ENCODE measurements at regions not wholly inside any gene's neighbourhood (a gene's known extent, or its start where the extent isn't known, plus 50 kb on each side); places are given as distances from the start of the nearest gene placed in this dataset.

- H3K4me1 ChIP-seq, result peaks cover 5% of the 10 kb centered on the region
- no peaks in the 10 kb centered on the region for H3K27me3 ChIP-seq
- H3K36me3 ChIP-seq (replicated peaks in 1 of 2; ENCODE audit: insufficient read depth in 1 of 2, low read depth in 2 of 2), result no peaks in the 10 kb centered on the region
- no peaks in the 10 kb centered on the region for H3K9me3 ChIP-seq
- no peak overlapping the region for H3K27ac ChIP-seq
- TF ChIP-seq, protein P1, sequence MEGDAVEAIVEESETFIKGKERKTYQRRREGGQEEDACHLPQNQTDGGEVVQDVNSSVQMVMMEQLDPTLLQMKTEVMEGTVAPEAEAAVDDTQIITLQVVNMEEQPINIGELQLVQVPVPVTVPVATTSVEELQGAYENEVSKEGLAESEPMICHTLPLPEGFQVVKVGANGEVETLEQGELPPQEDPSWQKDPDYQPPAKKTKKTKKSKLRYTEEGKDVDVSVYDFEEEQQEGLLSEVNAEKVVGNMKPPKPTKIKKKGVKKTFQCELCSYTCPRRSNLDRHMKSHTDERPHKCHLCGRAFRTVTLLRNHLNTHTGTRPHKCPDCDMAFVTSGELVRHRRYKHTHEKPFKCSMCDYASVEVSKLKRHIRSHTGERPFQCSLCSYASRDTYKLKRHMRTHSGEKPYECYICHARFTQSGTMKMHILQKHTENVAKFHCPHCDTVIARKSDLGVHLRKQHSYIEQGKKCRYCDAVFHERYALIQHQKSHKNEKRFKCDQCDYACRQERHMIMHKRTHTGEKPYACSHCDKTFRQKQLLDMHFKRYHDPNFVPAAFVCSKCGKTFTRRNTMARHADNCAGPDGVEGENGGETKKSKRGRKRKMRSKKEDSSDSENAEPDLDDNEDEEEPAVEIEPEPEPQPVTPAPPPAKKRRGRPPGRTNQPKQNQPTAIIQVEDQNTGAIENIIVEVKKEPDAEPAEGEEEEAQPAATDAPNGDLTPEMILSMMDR (IDR thresholded peaks at IDR 0.05), result no peak
- no peak for TF ChIP-seq POLR2A (IDR thresholded peaks at IDR 0.05)
- WGBS, 2 donors, result 29 to 52% methylated on average over 18 to 21 of the region's 21 CpGs
- H3K4me3 ChIP-seq, result no peak overlapping the region
- intact Hi-C loops (cut with DNase I), result no loop called here
- DNase-seq, result peak; percentile 31 to 64 (median 52)
- peak; percentile 69 for ATAC-seq
Measured at GRCh38 chr2:60297296-60298005, 256.0 kb downstream of the BCL11A start.

DNA sequence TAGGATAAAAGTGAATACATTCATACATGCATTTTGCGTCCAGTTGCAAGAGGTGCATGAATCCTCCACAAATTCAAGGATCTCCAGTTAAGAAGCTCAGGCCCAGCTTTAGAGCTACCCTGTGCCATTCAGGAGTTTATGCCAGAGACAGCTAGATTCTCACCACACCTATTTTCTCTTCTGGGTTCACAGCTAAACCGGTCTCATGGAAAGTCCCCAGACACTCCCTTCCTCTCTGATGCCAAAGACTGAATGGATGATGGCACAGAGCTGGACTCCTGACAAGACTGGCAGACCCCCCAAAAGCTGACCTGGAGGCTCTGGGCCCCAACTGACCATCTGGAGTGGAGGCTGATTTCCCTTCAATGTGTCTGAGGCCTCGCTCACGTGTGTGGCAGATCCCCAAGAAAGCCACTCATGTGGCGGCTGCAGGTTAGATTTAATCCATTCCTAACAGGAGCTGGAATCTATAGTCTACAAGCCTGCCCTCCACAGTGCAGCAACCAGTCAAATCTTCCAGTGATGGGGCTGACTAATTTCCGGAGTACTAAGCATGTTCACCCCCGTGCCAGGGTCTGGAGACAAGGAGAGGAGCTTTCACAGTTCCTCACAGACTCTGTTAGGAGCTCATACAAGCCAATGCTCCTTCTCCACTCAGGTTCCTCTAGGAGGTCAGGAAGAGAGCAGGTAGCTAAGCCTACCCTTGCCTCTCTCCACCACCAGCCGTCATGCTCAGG, 257.1 kb downstream of the BCL11A start:
- Histone ChIP-seq H3K27ac (no peak overlapping the region), H3K36me3 (replicated peaks in 1 of 2; ENCODE audit: insufficient read depth in 1 of 2, low read depth in 2 of 2) (no peaks in the 10 kb centered on the region), H3K4me1 (peaks cover 5% of the 10 kb centered on the region), H3K4me3 (no peak overlapping the region), H3K9me3 (no peaks in the 10 kb centered on the region), H3K27me3 (no peaks in the 10 kb centered on the region)
- intact Hi-C loops (cut with DNase I), result no loop called here
- WGBS, 2 donors, result 90 to 91% methylated on average over 6 to 8 of the region's 8 CpGs
- no peak for TF ChIP-seq POLR2A (IDR thresholded peaks at IDR 0.05)
- TF ChIP-seq, protein P1 (IDR thresholded peaks at IDR 0.05), result no peak
- no peak for ATAC-seq
- no peak for DNase-seq

DNA sequence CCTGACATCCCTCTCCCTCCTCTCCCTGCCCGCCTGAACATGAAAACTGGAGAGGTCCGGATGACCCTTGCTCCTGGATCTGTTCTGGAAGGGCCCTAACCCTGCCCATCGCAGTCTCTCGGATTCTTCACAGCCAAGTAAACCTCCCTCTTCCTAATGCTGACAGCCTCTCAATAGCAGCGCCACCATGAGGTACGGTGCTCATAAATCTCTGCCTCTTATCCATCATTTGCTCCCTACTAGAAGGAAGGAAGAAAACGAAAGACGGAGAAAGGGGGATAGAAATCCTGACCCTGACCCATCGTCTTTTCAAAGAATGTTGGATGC, 257.9 kb downstream of the BCL11A start:
- Histone ChIP-seq H3K27ac (no peak overlapping the region), H3K36me3 (replicated peaks in 1 of 2; ENCODE audit: insufficient read depth in 1 of 2, low read depth in 2 of 2) (no peaks in the 10 kb centered on the region), H3K4me3 (no peak overlapping the region), H3K9me3 (no peaks in the 10 kb centered on the region), H3K4me1 (peaks cover 5% of the 10 kb centered on the region), H3K27me3 (no peaks in the 10 kb centered on the region)
- 90 to 91% methylated on average over 9 of the region's 9 CpGs for WGBS, 2 donors
- DNase-seq, result no peak
- no peak for ATAC-seq
- intact Hi-C loops (cut with DNase I), result no loop called here
- TF ChIP-seq, protein P1 (IDR thresholded peaks at IDR 0.05), result no peak
- no peak for TF ChIP-seq POLR2A (IDR thresholded peaks at IDR 0.05)

DNA sequence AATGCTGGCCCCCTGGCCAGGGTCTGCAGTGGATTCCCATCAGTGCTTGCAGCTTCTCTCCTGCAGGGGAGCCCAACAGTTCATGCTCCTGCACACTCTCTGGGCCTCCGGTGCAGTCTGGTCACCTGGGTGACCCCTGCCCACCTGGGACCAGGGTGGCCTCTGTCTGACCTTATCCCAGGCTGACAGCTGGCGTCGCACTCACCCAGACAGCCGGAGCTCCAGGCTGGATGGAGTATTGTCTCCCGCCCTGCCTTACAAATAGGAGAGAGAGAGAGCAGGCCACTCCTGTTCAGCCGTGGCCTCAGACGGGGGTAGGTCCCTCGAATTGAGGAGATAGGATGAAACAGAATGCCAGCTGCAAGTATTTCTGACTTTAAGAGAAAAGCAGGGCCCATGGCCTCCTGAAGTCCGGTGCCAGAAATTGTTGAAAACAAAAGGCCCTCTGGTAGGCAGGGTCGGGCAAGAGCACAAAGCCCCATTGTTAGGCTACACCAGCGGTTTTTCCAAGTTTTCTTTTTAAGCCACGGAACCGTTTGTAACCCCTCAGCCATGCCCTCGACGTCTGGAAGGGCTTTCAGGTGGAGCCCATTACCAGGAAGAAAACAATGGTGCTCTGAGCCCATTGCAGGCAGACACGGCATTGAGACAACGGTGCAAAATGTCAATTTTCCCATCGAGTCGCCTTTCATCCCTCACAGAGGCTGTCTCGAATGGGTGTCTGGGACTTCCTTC, 258.4 kb downstream of the BCL11A start:
- no peak overlapping the region for H3K4me3 ChIP-seq
- H3K4me1 ChIP-seq, result peaks cover 5% of the 10 kb centered on the region
- 53 to 56% methylated on average over 14 to 20 of the region's 20 CpGs for WGBS, 2 donors
- no peaks in the 10 kb centered on the region for H3K36me3 ChIP-seq (replicated peaks in 1 of 2; ENCODE audit: insufficient read depth in 1 of 2, low read depth in 2 of 2)
- ATAC-seq, result no peak
- no peaks in the 10 kb centered on the region for H3K9me3 ChIP-seq
- TF ChIP-seq, protein P1 (IDR thresholded peaks at IDR 0.05), result no peak
- no peak for TF ChIP-seq POLR2A (IDR thresholded peaks at IDR 0.05)
- H3K27me3 ChIP-seq, result no peaks in the 10 kb centered on the region
- peak overlapping the region in 1 of 4 donors; percentile 13 for H3K27ac ChIP-seq
- intact Hi-C loops (cut with DNase I), result no loop called here
- no peak for DNase-seq
